HT-29 (cell line): ENCODE measurements at regions not wholly inside any gene's neighbourhood (a gene's known extent, or its start where the extent isn't known, plus 50 kb on each side); places are given as distances from the start of the nearest gene placed in this dataset.
"Not testable (repeated sequence)": the region's sequence is repeated elsewhere in the genome, so short reads cannot be mapped to it uniquely, and the experiment has no call there.

ENCODE experiments used
- DNase-seq: peaks from one replicate; pipeline ENCODE4 v3.0.0-alpha.2; 2015; ENCODE audit warnings: low spot score

GRCh38 chr17:63019138-63019873, 53.3 kb downstream of the TANC2 start:
- no peak for DNase-seq

GRCh38 chr17:63022567-63022966, 56.5 kb downstream of the TANC2 start:
- no peak for DNase-seq

DNA sequence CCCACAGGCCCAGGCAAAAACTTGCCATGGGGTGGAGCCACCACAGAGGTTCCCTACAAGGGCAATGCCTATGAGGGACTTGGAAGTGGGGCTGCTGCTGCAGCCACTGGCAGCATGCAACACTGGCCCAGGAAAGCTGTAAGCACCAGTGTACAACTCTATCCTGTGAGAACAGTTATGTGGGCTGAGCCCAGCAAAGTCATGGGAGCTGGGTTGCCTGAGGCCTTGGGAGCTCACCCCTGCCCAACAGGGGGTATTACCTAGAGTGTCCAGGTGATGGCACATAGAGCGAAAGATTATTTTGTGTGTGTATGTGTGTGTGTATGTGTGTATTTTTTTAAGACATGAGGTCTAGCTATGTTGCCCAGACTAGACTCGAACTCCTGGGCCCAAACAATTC, 57.0 kb downstream of the TANC2 start:
- DNase-seq, result no peak

DNA sequence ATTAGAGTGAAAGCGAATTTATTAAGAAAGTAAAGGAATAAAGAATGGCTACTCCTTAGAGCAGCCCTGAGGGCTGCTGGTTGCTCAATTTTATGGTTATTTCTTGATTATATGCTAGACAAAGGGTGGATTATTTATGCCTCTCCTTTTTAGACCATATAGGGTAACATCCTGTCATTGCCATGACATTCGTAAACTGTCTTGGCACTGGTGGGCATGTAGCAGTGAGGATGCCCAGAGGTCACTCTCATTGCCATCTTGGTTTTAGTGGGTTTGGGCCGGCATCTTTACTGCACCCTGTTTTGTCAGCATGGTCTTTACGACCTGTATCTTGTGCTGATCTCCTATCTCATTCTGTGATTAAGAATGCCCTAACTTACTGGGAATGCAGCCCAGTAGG, 58.2 kb downstream of the TANC2 start:
- DNase-seq, result no peak

GRCh38 chr17:63024716-63025115, 58.7 kb downstream of the TANC2 start:
- no peak for DNase-seq

GRCh38 chr17:63025637-63026036, 59.6 kb downstream of the TANC2 start:
- DNase-seq, result not testable (repeated sequence)

- DNase-seq, result no peak
Measured at GRCh38 chr17:63029541-63029940, 63.5 kb downstream of the TANC2 start.

DNA sequence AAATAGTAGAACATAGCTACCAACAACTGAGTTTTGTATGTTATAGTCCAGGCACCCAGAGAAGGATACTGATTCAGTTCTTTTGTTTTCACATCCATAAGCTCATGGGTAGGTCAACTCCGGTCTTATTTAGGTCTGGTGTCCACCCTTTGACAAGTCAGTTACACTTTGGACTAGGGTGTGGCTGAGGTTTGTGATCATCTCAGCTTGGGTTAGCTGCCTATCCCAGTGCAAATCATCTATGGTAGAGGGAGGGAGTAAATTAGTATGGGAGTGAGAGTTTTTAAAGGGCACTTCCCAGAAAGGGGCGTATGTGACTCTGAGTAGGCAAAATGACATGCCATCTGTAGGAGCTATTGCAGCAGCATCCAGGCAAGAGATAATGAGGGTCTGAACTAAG, 66.1 kb downstream of the TANC2 start:
- no peak for DNase-seq

DNA sequence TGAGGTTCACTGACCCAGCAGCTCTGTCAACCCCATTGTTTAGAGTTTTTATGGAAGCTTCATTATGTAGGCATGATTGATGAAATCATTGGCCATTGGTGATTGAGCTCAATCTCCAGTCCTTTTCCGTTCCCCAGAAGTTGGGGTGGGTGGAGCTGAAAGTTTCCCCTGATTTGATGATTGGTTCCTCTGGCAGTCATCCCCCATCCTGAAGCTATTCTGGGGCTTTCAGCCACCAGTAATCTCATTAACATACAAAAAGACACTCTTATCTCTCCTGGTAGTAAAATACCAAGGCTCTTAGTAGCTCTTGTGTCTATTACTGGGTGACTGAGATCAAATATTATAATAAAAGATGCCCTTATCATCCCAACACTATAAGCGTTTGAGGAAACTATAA, 67.1 kb downstream of the TANC2 start:
- no peak for DNase-seq

DNA sequence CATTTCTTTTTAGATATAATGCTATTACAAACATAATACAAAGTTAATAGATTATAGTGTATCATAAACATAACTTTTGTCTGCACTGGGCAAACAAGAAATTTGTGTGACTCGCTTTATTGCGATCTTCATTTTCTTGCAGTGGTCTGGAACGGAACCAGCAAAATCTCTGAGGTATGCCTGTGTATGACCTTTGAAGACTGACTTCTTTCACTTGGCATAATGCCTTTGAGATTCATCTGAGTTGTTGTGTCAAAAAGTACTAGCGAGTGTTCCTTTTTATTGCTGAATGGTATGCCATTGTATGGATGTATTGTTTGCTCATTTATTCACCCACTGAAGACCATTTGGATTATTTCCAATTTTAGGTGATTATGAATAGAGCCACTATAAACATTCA, 69.2 kb downstream of the TANC2 start:
- no peak for DNase-seq

GRCh38 chr17:63035695-63036094, 69.7 kb downstream of the TANC2 start:
- DNase-seq, result no peak

GRCh38 chr17:63039342-63039741, 73.3 kb downstream of the TANC2 start:
- DNase-seq, result no peak

- DNase-seq, result no peak
Measured at GRCh38 chr17:63039899-63040602, 74.0 kb downstream of the TANC2 start.

GRCh38 chr17:63040816-63041215, 74.8 kb downstream of the TANC2 start:
- no peak for DNase-seq

GRCh38 chr17:63041251-63041650, 75.2 kb downstream of the TANC2 start:
- no peak for DNase-seq

DNA sequence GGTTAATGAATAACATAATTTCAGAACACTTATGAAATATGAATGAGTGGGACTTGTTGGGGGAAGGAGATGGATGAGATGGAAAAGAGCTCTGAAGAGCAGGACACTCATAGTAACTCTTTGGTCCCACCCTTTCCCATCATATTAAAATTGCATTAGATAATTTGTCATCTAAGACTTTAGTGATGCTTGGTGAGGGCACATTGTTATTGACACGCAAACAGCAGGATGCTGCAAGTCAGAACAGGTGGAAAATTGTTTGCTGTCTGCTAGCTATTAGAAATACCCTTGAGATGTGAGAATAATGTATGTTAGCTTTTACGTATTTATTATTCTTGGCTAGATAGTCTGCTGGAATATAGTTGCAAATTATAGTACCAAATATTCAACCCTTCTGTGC, 75.7 kb downstream of the TANC2 start:
- no peak for DNase-seq

DNA sequence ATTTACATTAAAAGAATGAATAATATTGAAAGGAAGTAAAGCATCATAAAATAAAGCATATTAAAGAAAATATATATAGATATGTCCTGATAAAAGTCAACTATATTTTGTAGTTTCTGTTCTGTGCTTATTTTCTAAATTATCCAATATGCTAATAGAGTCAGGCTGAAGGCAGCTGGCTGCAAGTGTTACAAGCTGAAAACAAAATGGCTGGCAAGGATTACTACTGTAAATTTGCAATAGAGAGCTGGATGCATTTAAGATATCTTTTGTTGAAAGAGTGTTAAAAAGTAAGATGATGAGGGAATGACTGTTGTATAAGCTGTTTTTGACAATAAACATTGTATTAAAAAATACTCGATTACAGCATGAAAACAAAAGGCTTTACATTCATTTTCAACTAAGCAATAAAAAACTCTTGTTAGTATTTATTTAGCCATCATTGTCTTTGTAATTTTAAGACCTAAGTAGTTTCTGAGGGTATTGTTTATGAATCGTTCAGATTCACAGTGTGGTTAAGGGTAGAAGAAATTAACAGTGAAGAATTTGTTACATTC, 76.3 kb downstream of the TANC2 start:
- DNase-seq, result no peak

- not testable (repeated sequence) for DNase-seq
Measured at GRCh38 chr17:63057560-63057959, 91.5 kb downstream of the TANC2 start.

- no peak for DNase-seq
Measured at GRCh38 chr17:63066158-63066813, 100.3 kb downstream of the TANC2 start.

DNA sequence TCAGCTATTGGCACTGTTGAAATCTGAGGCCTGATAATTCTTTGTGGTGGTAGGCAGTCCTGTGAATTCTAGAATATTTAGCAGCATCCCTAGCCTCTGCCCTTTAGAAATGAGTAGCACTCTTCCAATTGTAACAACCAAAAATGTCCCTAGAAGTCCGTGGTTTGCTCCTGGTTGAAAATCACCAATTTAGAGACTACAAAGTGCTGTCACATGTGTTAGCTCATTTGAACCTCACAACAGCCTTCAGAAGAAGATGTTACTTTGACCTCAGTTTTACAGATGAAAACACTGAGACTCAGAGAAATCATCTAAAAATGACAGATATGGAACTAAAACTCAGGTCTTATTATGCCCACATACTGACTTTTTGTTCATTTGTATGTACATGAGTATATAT, 103.2 kb downstream of the TANC2 start:
- no peak for DNase-seq

DNA sequence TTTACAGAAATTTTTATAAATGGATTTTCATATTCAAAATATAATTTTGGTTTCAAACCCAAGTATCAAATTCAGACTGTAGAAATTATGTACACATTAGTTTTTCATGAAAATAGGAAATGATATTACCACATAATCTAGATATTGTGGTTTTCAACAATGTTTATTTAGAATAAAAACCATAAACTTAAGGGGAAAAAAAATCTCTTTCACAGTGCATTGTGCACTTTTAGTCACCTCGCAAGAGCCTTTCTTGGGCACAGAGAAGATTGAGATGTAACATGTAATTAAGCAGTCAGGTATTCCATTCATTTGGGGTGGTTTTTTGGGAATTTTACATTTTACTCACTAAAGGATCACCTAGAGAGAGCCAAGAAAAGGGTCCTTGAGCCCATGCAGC, 104.0 kb downstream of the TANC2 start:
- DNase-seq, result no peak

DNA sequence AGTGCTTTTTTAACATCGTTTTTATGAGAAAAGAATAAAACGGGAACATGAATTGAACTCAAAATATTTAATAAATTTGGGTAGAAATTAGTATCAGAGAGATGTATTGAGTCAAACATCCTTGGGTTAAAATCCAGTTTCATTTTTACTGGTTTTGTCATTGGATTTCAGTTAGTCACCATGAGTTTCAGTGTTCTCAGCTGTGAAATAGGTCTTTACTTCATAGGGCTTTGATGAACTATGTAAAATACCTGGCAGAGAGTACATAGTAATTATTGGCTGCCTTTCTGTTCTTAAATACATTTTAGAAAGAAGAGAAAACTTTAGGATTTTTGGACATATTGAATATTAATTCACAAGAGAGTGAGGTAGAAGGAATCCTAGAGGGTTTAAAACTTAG, 105.8 kb downstream of the TANC2 start:
- no peak for DNase-seq

- DNase-seq, result no peak
Measured at GRCh38 chr17:63075969-63076368, 109.9 kb downstream of the TANC2 start.
